ENCODE measurements at regions not wholly inside any gene's neighbourhood (a gene's known extent, or its start where the extent isn't known, plus 50 kb on each side); places are given as distances from the start of the nearest gene placed in this dataset.

- TF ChIP-seq, protein P1, sequence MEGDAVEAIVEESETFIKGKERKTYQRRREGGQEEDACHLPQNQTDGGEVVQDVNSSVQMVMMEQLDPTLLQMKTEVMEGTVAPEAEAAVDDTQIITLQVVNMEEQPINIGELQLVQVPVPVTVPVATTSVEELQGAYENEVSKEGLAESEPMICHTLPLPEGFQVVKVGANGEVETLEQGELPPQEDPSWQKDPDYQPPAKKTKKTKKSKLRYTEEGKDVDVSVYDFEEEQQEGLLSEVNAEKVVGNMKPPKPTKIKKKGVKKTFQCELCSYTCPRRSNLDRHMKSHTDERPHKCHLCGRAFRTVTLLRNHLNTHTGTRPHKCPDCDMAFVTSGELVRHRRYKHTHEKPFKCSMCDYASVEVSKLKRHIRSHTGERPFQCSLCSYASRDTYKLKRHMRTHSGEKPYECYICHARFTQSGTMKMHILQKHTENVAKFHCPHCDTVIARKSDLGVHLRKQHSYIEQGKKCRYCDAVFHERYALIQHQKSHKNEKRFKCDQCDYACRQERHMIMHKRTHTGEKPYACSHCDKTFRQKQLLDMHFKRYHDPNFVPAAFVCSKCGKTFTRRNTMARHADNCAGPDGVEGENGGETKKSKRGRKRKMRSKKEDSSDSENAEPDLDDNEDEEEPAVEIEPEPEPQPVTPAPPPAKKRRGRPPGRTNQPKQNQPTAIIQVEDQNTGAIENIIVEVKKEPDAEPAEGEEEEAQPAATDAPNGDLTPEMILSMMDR (IDR thresholded peaks at IDR 0.05), result no peak
- TF ChIP-seq POLR2A (IDR thresholded peaks at IDR 0.05), result no peak
These were observed 121.9 kb upstream of the TNRC6C start for GRCh38 chr17:77836557-77837041.

Measured in vagina (tissue), 2 donors.